HG03378 (cell line): ENCODE measurements at regions not wholly inside any gene's neighbourhood (a gene's known extent, or its start where the extent isn't known, plus 50 kb on each side); places are given as distances from the start of the nearest gene placed in this dataset.
"Not testable (repeated sequence)": the region's sequence is repeated elsewhere in the genome, so short reads cannot be mapped to it uniquely, and the experiment has no call there.

Source experiments
- ATAC-seq: cut with Tn5 transposase; IDR thresholded peaks from one replicate; pipeline ENCODE4 v1.9.1; 2021; ENCODE audit warnings: mild to moderate bottlenecking, moderate library complexity; ENCODE audit not compliant: unreplicated experiment

- ATAC-seq: no peak
Observed at GRCh38 chr18:42532119-42532518, 577.1 kb downstream of the PIK3C3 start.

DNA sequence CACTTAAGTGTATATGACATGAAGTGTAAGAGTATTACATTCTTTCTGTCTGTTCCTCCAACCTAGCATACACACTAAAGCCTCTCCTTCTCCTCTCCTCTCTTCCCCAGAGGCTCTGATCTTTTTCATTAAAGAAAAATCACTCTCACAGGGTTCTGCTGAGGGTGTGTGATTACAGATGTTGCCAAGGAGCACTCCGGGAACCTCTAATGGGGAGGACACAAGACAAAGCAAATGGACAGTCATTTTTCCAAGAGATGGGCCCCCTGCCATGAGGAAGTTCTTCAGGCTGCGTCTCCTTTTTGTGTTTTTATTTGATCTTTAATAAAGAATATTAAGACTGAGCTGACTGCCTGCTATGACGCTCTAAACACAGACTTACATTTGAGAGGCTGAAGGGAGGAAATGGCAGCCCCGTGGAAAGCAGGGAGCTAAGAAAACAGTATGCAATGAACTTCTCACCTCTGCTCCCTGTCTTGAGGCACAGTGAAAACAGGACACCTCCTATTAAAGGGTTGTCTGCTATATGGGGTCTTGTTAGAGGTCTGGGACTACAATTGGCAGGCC is 578.1 kb downstream of the PIK3C3 start:
- no peak for ATAC-seq

DNA sequence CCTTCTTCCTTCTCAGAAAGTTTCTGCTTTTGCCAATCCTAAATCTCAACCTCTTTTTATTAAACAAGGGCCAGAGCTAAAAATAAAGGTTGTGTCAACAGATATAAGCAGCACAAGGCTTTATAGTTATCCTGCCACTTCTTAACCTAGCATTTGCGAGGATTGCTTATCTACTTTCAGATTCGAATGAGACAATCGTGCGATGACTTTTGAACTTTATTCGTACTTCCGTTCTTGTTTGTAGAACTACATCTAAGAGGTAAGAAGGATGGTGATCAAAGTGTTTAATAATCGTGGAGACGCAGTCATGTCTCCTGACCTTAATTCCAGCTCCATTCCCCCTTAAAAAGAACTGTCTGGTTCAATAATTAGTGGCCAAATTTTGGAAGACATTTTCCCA is 578.6 kb downstream of the PIK3C3 start:
- ATAC-seq: no peak

GRCh38 chr18:42534313-42534712 is 579.3 kb downstream of the PIK3C3 start:
- ATAC-seq: no peak

DNA sequence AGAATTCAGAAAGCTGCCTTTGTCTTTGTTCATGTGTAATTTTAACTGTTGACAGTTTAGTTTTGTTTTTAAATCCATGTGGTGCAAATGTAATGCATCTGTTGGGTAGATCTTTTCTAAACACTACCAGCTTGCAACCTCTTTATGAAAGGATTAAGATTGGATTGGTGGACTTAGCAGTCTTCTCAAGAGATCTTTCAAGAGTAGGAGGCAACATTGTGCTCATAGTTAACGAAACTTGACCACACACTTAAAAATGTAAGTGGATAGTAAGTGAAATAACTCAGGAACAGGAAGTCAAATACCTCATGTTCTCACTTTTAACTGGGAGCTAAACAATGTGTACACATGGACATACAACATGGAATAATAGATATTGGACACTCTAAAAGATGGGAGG is 579.0 kb downstream of the RIT2 start:
- no peak for ATAC-seq

GRCh38 chr18:42537291-42537690 is 578.2 kb downstream of the RIT2 start:
- no peak for ATAC-seq

- no peak for ATAC-seq
Observed at GRCh38 chr18:42544901-42545300, 570.6 kb downstream of the RIT2 start.

GRCh38 chr18:42545825-42546224 is 569.7 kb downstream of the RIT2 start:
- ATAC-seq: no peak

DNA sequence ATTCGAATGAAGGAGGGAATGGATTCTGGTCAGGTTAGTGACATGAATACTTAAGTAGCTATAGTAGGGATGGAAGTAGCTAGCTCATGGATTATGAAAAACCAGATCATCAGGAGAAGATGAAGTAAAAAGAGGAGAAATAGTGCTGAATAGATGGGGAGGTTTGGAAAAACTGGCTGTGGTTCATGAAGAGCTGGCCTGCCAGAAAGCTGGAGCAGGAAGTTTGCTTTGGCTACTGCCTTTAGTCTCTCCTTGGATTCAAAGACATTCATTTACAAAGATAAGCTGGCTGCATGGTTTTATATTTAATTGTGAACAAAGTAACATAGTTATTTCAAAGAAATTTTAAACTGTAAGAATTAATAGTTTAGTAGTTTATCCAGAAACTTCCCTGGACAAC is 567.0 kb downstream of the RIT2 start:
- ATAC-seq: no peak

DNA sequence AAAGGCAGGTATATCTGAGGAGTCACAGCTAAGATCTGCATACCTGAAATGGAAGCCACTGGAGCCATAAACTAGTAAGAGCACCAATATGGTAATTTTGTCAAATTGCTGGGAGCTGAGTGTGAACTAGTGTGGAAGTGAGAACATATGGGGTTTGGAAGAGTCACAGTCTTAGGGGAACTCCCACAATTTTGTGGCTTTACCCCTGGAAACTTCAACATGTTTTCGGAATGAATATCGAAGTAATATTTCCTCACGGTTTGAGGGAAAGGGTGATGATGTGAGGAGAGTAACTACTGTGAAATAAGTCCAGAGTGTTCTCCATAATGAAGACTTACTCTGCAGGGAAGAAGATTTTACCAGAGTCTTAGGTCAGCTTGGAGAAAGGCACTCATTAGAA is 565.9 kb downstream of the RIT2 start:
- ATAC-seq: no peak

DNA sequence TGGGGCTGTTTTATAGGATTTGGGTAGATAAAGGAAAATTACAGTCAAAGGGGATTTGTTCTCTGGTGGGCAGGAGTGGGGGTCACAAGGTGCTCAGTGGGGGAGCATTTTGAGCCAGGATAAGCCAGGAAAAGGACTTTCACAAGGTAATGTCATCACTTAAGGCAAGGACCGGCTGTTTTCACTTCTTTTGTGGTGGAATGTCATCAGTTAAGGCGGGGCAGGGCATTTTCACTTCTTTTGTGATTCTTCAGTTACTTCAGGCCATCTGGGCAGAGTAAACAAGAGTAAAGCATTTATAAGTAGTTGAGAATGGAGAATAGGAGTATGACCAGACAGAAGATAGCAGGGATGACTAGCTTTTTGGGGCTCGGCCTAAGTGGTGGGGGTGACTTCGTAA is 562.9 kb downstream of the RIT2 start:
- ATAC-seq: not testable (repeated sequence)

DNA sequence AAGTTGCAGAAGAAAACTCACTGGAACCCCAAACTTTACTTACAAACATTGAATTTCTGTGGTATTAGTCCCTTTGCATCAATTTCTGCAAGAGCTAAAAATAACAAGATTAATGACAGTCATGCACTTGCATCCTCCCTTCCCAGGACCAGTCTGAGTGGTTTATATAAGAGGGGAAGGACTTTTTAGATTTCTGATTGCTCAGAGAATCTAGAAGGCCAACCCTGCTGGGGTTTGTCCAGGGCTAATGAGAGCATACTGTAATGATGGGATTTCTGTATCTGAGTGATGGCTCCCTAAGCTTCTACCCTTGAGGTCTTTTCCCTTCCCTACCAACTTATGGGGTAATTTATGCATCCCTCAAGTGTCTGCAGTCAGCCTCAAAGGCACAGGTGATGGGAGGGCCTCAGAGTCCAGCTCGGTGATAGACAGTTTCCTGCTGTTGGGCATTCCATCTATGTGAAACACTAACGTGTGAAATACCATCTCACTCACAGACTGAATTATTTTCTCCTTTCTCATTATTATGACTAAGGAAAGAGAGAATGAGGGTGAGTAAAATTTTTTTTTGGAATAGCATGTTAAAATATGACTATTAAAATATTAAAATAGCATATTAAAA is 556.3 kb downstream of the RIT2 start:
- no peak for ATAC-seq

DNA sequence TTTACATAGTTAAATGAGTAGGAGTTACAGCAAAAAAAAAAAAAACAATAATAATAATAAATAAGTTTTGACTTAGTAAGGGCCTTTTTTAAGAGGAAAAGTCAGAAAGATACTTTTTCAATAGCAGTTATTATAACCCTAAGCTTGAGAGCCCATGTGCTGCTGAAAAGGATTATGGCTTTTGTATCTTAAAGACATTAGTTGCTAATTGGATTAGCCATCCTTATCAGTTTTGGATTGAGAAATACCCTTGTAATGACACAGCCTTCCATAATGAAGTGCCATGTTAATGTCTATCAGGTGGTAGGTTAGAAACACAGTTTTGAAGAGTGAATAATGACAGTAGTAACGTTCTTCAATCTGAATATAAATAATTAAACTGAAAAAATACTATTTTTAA is 554.0 kb downstream of the RIT2 start:
- ATAC-seq: no peak

GRCh38 chr18:42563995-42564394 is 551.5 kb downstream of the RIT2 start:
- ATAC-seq: no peak

- no peak for ATAC-seq
Observed at GRCh38 chr18:42564761-42565160, 550.7 kb downstream of the RIT2 start.

DNA sequence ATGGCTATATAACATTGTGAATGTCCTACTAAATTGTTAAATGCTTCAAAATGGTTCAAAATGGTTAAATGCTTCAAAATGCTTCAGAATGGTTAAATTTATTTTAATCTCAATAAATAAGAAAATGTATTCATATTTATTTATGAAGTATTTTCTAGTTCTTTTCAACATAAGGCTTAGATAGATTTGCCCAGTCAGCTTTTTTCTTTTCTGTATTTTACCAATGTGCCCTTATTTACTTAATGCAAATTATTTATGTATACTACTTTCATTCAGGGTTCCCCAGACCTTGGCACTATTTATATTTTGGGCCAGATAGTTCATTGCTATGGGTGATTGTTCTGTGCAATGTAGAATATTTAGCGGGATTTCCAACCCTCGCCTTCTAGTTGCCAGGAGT is 546.7 kb downstream of the RIT2 start:
- no peak for ATAC-seq

DNA sequence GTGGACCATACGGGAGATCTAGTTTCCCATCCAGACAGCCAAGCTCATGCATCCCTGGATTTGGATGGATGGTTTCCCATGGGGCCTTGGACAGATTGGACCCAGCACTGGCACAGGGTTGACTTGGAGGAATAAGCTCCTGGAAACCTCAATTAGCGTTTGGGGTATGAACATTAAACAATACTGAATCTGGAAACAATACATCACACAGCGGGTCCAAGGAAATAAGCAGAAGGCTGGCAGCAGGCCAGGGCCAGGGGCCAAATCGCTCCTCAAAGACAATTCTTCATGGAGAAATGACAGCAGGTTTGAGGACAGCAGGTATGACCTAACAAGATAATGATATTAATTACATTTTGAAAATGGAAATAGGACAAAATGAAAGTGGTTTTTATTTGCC is 540.6 kb downstream of the RIT2 start:
- no peak for ATAC-seq

DNA sequence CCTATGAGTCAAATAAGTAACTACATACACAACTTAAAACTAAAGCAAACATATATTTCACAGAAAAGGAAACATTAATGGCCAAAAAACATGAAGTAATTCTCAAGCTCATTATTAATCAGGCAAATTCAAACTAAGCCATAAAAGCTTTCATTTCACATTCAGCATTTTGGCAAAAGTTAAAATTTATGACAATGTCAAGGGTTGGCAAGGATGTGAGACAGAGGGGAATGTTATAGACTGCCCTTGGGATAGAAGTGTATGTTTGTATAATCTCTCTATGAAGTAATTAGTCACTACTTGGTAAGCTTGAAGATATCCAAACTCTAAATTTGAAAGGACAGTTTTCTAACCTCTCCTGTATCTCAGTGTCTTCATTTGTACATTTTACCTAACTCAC is 539.4 kb downstream of the RIT2 start:
- no peak for ATAC-seq

GRCh38 chr18:42578792-42579191 is 536.7 kb downstream of the RIT2 start:
- no peak for ATAC-seq

GRCh38 chr18:42582266-42582665 is 533.2 kb downstream of the RIT2 start:
- ATAC-seq: no peak

- ATAC-seq: no peak
Observed at GRCh38 chr18:42583283-42583731, 532.2 kb downstream of the RIT2 start.

DNA sequence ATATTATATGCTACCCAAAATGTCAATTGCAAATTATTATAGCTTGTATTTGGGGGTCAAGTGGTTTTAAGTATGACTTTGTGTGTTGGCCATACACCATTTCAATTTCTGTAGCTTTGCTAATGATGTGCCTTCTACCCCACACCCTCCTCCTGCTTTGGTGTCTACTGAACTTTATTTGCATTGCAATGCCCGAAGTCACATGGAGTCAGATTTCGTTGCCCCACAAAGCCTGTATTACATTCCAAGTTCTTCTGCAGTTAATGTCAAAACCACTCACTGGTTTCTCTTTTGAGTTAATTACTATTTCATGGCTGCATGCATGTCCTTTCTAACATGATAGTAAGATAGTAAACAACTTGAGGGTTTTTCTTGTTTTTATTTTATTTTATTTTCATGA is 528.9 kb downstream of the RIT2 start:
- ATAC-seq: no peak

- no peak for ATAC-seq
Observed at GRCh38 chr18:42588786-42589185, 526.7 kb downstream of the RIT2 start.
